Transverse colon (tissue), 4 donors: ENCODE measurements at regions not wholly inside any gene's neighbourhood (a gene's known extent, or its start where the extent isn't known, plus 50 kb on each side); places are given as distances from the start of the nearest gene placed in this dataset.

Experiments
- DNase-seq: peaks from one replicate; pipeline ENCODE4 v3.0.0-alpha.2; 2019
- H3K27ac ChIP-seq, 4 donors: fragments of 200-600 bp; sonication (generic); 2 replicates each; pipeline ENCODE4 v1.5.1; 2016 to 2018; ENCODE audit warnings: inconsistent platforms in 4 of 4
- H3K27me3 ChIP-seq: fragments of 200-600 bp; sonication (generic); 2 replicates; pipeline ENCODE4 v1.5.1; 2017; ENCODE audit warnings: inconsistent platforms
- H3K36me3 ChIP-seq, 4 donors: fragments of 200-600 bp; sonication (generic); 2 replicates each; pipeline ENCODE4 v1.5.1; 2017 to 2019; ENCODE audit warnings: inconsistent platforms in 4 of 4
- H3K4me1 ChIP-seq, 4 donors: fragments of 200-600 bp; sonication (generic); 2 replicates each; pipeline ENCODE4 v1.5.1; 2017 to 2020; ENCODE audit warnings: inconsistent platforms in 4 of 4
- H3K4me3 ChIP-seq, 4 donors: fragments of 200-600 bp; sonication (generic); 1 replicate in 1 of 4; 2 replicates in 3 of 4; pipeline versions ENCODE4 v1.5.1 to v1.6.1; 2017 to 2019; ENCODE audit warnings: inconsistent platforms in 4 of 4
- H3K9me3 ChIP-seq, 2 donors: fragments of 200-600 bp; sonication (generic); 2 replicates each; pipeline ENCODE4 v1.5.1; 2017 to 2019; ENCODE audit warnings: inconsistent platforms in 2 of 2
- CTCF ChIP-seq, 5 experiments: fragments of 200-600 bp in 3 of 5; fragments of 450-650 bp in 2 of 5; sonication (generic) in 3 of 5; IDR thresholded peaks; 1 replicate in 2 of 5; 2 replicates in 3 of 5; pipeline ENCODE4 v1.5.1; 2016 to 2017; ENCODE audit warnings: antibody characterized with exemption in 5 of 5, inconsistent platforms in 3 of 5, mild to moderate bottlenecking in 2 of 5, moderate library complexity in 1 of 5
- EP300 ChIP-seq: sonication (generic); formaldehyde crosslinking; IDR thresholded peaks from one replicate; pipeline ENCODE4 v1.6.1; 2017; ENCODE audit warnings: antibody characterized with exemption, low read depth
- POLR2A ChIP-seq: fragments of 450-650 bp; IDR thresholded peaks from one replicate; pipeline ENCODE4 v1.6.1; 2016; ENCODE audit warnings: antibody characterized with exemption, mild to moderate bottlenecking, moderate library complexity
- POLR2AphosphoS5 ChIP-seq, 3 donors: sonication (generic); formaldehyde crosslinking; IDR thresholded peaks; one replicate each; pipeline ENCODE4 v1.6.1; 2016; ENCODE audit warnings: antibody characterized with exemption in 3 of 3
- WGBS, 2 donors: methylation state at CpG; one replicate each; pipeline ENCODE4 v1.1.5; 2018; ENCODE audit warnings: low coverage in 1 of 2; 5-methylcytosine and 5-hydroxymethylcytosine counted together
- in situ Hi-C, 4 donors: fragments of 200-750 bp; cut with MboI; loops; one replicate each; pipeline versions ENCODE4 v1.15.0 to v1.15.1; 2017; ENCODE audit warnings: low sequenced_read_pairs in 3 of 4, low pct_ligation_motif_present in 1 of 4, low pct_unique_long_range_greater_than_20kb in 1 of 4
- intact Hi-C: fragments of 100-400 bp; cut with DNase I; formaldehyde crosslinking; loops from one replicate; pipeline ENCODE4 v1.15.1; 2023; ENCODE audit warnings: low total_unique reads

- no peak for DNase-seq
- H3K27me3 ChIP-seq, result peaks cover 12% of the 10 kb centered on the region
- WGBS, 2 donors, result 88 to 93% methylated on average over 3 to 13 of the region's 15 CpGs
Measured at GRCh38 chr3:127068111-127068810, 85.3 kb downstream of the PLXNA1 start.

GRCh38 chr3:127068871-127069270 is 86.0 kb downstream of the PLXNA1 start:
- Histone ChIP-seq H3K27ac (no peak overlapping the region), H3K9me3 (no peaks in the 10 kb centered on the region), H3K36me3 (no peaks in the 10 kb centered on the region), H3K27me3 (peaks cover 12% of the 10 kb centered on the region), H3K4me3 (no peak overlapping the region), H3K4me1 (no peaks in the 10 kb centered on the region)
- no peak for DNase-seq
- in situ Hi-C loops, result no loop called here
- WGBS, 2 donors, result 78% methylated on average over 9 of the region's 9 CpGs; no CpG with 5 or more reads in 1 of the 2 donors
- intact Hi-C loops, result no loop called here
- TF ChIP-seq EP300, result no peak
- TF ChIP-seq POLR2AphosphoS5 (IDR thresholded peaks at IDR 0.05), result no peak
- TF ChIP-seq CTCF (IDR thresholded peaks at IDR 0.05), result no peak
- no peak for TF ChIP-seq POLR2A

More at GRCh38 chr3:127068111-127068810, 85.3 kb downstream of the PLXNA1 start:
- in situ Hi-C loops, result no loop called here
- TF ChIP-seq CTCF (IDR thresholded peaks at IDR 0.05) (no peak), EP300 (no peak), POLR2AphosphoS5 (IDR thresholded peaks at IDR 0.05) (no peak), POLR2A (no peak)
- Histone ChIP-seq H3K4me3 (no peak overlapping the region), H3K9me3 (no peaks in the 10 kb centered on the region), H3K27ac (no peak overlapping the region), H3K4me1 (no peaks in the 10 kb centered on the region), H3K36me3 (no peaks in the 10 kb centered on the region)
- intact Hi-C loops, result no loop called here

- WGBS, 2 donors, result 80 to 83% methylated on average over 1 to 14 of the region's 14 CpGs
- no peak for DNase-seq
- Histone ChIP-seq H3K27ac (no peak overlapping the region), H3K4me1 (no peaks in the 10 kb centered on the region), H3K36me3 (no peaks in the 10 kb centered on the region), H3K9me3 (no peaks in the 10 kb centered on the region), H3K4me3 (no peak overlapping the region), H3K27me3 (peaks cover 12% of the 10 kb centered on the region)
- in situ Hi-C loops, result no loop called here
- TF ChIP-seq CTCF (IDR thresholded peaks at IDR 0.05) (no peak), EP300 (no peak), POLR2A (no peak), POLR2AphosphoS5 (IDR thresholded peaks at IDR 0.05) (no peak)
- intact Hi-C loops, result no loop called here
Measured at GRCh38 chr3:127069814-127070440, 87.0 kb downstream of the PLXNA1 start.

- Histone ChIP-seq H3K4me1 (no peaks in the 10 kb centered on the region), H3K27me3 (peaks cover 12% of the 10 kb centered on the region), H3K27ac (no peak overlapping the region), H3K4me3 (no peak overlapping the region), H3K9me3 (no peaks in the 10 kb centered on the region), H3K36me3 (no peaks in the 10 kb centered on the region)
- no peak for DNase-seq
- TF ChIP-seq POLR2AphosphoS5 (IDR thresholded peaks at IDR 0.05), result no peak
- no peak for TF ChIP-seq POLR2A
- no peak for TF ChIP-seq EP300
- no peak for TF ChIP-seq CTCF (IDR thresholded peaks at IDR 0.05)
- intact Hi-C loops (no loop called here), in situ Hi-C loops (no loop called here)
- WGBS, 2 donors, result 86 to 88% methylated on average over 5 to 9 of the region's 9 CpGs
Measured at GRCh38 chr3:127070776-127071175, 87.9 kb downstream of the PLXNA1 start.
